ENCODE measurements at regions not wholly inside any gene's neighbourhood (a gene's known extent, or its start where the extent isn't known, plus 50 kb on each side); places are given as distances from the start of the nearest gene placed in this dataset.

GRCh38 chrX:63993936-63994335, 208.9 kb upstream of the ARHGEF9 start:
- DNase-seq, result no peak

GRCh38 chrX:63985906-63986305, 200.9 kb upstream of the ARHGEF9 start:
- no peak for DNase-seq

GRCh38 chrX:63979480-63979879, 194.5 kb upstream of the ARHGEF9 start:
- DNase-seq, result no peak

- DNase-seq, result no peak
These were observed 182.5 kb upstream of the ARHGEF9 start for GRCh38 chrX:63967551-63967950.

- peak; percentile 21 for DNase-seq
These were observed 178.2 kb upstream of the ARHGEF9 start for GRCh38 chrX:63963095-63963784.

GRCh38 chrX:63961964-63962363, 176.9 kb upstream of the ARHGEF9 start:
- DNase-seq, result no peak

GRCh38 chrX:63959975-63960374, 175.0 kb upstream of the ARHGEF9 start:
- no peak for DNase-seq

- no peak for DNase-seq
These were observed 173.3 kb upstream of the ARHGEF9 start for GRCh38 chrX:63958134-63958865.

- DNase-seq, result no peak
These were observed 150.8 kb upstream of the ARHGEF9 start for GRCh38 chrX:63935835-63936234.

GRCh38 chrX:63934791-63935190, 149.8 kb upstream of the ARHGEF9 start:
- no peak for DNase-seq

GRCh38 chrX:63934160-63934559, 149.1 kb upstream of the ARHGEF9 start:
- no peak for DNase-seq

GRCh38 chrX:63932907-63933306, 147.9 kb upstream of the ARHGEF9 start:
- no peak for DNase-seq

GRCh38 chrX:63932006-63932405, 147.0 kb upstream of the ARHGEF9 start:
- DNase-seq, result no peak

GRCh38 chrX:63930140-63930539, 145.1 kb upstream of the ARHGEF9 start:
- DNase-seq, result no peak

- DNase-seq, result no peak
These were observed 144.6 kb upstream of the ARHGEF9 start for GRCh38 chrX:63929608-63930007.

GRCh38 chrX:63927848-63928247, 142.8 kb upstream of the ARHGEF9 start:
- no peak for DNase-seq

GRCh38 chrX:63922221-63922620, 137.2 kb upstream of the ARHGEF9 start:
- no peak for DNase-seq

- no peak for DNase-seq
These were observed 135.9 kb upstream of the ARHGEF9 start for GRCh38 chrX:63920875-63921274.

GRCh38 chrX:63919081-63919480, 134.1 kb upstream of the ARHGEF9 start:
- no peak for DNase-seq

GRCh38 chrX:63918611-63919010, 133.6 kb upstream of the ARHGEF9 start:
- no peak for DNase-seq

- no peak for DNase-seq
These were observed 132.3 kb upstream of the ARHGEF9 start for GRCh38 chrX:63917296-63917695.

- no peak for DNase-seq
These were observed 128.7 kb upstream of the ARHGEF9 start for GRCh38 chrX:63913719-63914118.

GRCh38 chrX:63889001-63889400, 104.0 kb upstream of the ARHGEF9 start:
- DNase-seq, result no peak
